ENCODE measurements at regions not wholly inside any gene's neighbourhood (a gene's known extent, or its start where the extent isn't known, plus 50 kb on each side); places are given as distances from the start of the nearest gene placed in this dataset.

DNA sequence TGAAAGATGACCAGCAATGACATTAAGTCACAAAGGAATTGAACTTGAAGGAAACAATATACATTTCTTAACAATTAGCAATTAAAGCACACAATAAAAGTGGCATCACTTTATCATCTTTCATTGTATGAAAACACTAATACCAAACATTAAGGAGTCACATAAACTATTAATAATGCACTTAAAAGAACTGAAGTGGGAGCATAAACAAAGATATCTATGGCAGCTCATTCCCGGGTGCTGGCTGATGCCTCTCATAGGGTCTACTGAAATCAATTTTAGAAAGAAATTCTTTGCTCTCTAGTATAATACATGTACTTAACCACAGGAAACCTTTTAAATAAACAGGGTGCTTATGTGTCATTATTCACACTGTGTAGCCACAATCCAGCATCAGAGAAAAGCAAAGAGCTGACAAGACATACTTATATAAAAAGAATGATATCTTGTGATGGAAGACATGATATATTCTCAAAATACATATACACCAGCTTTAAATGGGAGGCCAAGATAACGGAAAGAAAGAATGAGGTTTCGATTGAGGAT lies 1207.8 kb downstream of the EFNB2 start:
- DNase-seq (ENCODE audit: low spot score) = no peak
- in situ Hi-C loops (cut with HindIII; ENCODE audit: low sequenced_read_pairs) = no loop called here

DNA sequence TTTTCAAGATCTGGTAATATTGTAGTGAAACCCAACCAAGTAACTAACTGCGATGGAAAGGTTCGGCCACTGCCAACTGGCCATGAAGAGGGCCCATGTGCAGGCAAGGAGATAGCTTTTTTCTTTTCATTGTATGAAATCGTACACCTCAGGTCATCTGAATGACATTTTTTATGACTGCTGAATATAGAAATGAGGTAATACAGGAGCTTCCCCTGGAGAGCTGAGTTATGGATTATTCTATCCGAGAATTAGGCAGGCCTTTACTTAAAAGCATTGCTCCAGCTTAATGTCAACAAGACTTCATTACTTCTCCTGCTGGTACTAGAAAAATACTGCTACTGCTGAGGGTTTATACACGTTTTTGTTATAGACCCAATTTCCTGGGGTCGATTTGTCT lies 1215.6 kb downstream of the EFNB2 start:
- in situ Hi-C loops (cut with HindIII; ENCODE audit: low sequenced_read_pairs) = no loop called here
- no peak for DNase-seq (ENCODE audit: low spot score)

DNA sequence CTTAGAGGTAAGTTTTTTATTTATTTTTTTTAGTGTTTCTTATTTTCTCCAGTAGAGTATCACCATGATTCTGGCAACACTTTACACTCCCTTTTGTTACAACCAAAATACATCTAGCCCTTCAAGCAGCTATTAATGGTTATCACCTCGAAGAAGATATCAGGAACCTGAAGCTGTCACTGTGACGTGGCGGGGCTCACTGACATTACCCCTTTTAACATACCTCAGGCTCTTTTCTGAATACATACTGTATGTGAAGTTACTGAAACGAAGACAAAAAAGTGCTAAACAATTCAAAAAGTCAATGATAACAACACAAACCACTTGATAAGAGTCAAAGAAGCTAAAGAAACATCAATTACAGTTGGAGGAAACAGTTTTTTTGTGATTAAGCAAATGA lies 1218.7 kb downstream of the EFNB2 start:
- in situ Hi-C loops (cut with HindIII; ENCODE audit: low sequenced_read_pairs) = no loop called here
- no peak for DNase-seq (ENCODE audit: low spot score)

DNA sequence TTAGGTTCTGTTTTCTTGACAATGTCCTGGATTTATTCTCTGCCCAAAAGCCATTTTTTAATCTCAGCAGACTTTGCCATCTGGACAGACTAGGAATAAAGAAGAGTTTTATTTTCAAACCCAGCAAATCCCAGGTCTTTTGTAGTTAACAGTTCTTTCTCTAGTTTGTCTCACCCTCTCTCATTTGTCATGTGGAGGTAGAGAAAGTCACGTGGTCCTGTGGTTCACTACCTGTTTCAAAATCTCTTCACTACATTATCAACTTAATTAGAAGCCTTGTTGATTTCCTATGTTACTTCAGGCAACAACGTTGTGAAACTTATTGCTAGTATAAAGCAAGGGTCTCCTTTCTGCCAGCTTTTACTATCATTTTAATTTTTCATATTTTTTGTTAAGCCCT lies 1222.6 kb downstream of the EFNB2 start:
- no peak for DNase-seq (ENCODE audit: low spot score)
- in situ Hi-C loops (cut with HindIII; ENCODE audit: low sequenced_read_pairs) = no loop called here

DNA sequence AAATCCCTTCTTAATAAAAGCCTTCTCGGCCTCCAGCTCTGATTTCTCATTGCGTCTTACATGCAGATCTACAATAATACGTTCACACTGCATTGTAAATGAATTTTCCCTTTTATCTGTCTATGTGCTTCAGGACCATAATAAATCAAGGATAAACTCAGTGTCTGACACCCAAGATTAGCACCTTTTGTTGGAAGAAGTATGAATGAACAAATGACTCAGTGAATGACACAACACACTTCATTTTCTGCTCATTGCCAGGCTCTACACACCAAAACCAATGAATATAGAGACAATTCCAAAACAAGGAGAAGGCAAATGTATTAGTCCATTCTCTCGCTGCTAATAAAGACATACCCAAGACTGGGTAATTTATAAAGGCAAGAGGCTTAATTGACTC lies 1224.4 kb downstream of the EFNB2 start:
- DNase-seq (ENCODE audit: low spot score) = no peak
- in situ Hi-C loops (cut with HindIII; ENCODE audit: low sequenced_read_pairs) = no loop called here

DNA sequence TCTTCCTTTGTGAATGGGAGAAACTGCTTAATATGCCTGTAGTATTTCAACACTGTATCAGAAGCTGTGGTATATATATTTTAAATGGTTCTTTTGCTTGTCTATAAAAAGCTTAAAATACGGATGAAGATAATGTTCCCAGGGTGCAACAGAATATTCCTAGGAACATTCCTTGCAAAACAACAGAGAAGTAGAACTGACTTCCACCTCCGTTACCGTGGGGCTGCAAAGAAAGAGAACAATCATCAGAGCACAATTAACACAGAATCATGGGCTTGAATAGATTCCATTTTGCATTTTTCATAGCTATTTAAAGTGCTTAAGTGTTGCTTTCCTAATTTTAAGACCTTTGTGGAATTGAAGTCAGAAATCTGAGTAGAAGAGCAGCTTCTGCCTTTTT lies 1227.7 kb downstream of the EFNB2 start:
- DNase-seq (ENCODE audit: low spot score) = no peak
- in situ Hi-C loops (cut with HindIII; ENCODE audit: low sequenced_read_pairs) = no loop called here

DNA sequence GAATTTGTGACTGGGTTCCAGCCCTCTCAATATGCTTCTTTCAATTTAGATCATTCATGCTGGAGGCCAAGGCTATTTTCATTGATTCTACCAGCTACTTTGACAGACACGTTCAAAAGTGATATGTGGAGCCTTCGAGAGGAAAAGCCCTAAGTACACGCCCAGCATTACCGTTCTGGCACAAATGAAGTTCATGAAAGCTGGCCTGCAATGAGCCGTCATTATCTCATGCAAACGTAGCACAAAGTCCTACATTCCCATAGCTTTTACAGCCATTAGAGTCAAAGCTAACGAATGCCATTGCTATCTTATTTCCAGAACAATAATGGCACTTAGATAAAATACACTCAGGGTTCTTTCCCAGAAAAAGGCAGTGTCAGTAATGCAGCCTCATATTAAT lies 1237.6 kb downstream of the EFNB2 start:
- DNase-seq (ENCODE audit: low spot score) = no peak
- in situ Hi-C loops (cut with HindIII; ENCODE audit: low sequenced_read_pairs) = no loop called here

DNA sequence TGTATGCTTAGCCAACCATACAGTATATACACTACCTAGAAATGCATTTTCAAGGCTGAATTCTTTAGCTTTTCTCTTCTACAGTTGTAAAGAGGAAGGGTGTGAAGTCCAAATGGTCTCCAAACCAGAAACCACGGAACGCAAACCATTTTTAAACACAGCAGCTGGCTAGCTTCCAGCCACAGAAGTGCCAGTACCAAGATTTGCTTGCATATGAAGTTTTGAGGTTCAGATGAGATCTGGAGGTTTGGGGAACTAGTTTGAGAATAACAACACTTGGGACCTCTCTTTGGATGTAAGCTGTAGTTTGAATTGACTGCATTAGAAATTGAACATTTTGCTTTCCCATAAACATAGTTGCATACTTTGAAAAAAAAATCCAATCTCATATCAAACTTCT lies 1243.5 kb downstream of the EFNB2 start:
- DNase-seq (ENCODE audit: low spot score) = no peak

DNA sequence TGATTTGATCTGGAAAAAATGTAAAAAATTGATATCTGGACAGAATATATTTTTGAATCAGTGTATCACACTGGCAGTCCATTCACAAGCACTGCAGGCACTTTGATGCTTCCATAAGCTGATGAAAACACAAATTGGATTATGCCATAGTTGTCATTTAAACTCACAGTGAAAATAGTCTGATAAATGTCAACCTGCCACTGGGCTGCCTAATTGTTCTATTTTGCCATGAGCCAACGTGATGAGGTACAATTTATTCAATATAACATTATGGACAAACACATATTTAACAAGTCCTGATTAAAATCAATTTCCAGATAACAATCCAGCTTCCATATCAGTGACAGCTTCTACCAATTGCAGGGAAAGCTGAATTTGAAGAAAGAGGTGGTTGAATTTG lies 1244.9 kb downstream of the EFNB2 start:
- in situ Hi-C loops (cut with HindIII; ENCODE audit: low sequenced_read_pairs) = no loop called here
- no peak for DNase-seq (ENCODE audit: low spot score)

More for the DNA sequence above, 1243.5 kb downstream of the EFNB2 start:
- in situ Hi-C loops (cut with HindIII; ENCODE audit: low sequenced_read_pairs) = no loop called here

DNA sequence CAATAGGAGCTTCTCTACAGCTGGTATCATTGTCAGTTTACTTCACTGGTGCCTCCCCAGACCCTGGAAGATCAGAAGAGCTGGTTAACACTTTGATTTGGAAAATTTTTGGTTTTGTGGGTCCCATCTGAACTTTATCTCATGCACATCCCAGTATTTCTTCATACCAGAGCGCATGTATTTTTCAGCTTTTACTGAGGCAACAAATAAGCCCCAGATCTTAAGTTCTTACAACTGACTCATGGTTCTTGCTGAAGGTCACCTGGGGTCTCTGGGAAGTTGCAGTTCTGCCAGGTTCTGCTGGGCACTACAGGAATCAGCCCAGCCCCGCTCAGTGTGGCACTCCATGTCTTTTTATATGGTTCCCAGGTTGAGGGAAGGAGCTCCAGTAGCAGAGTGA lies 1249.9 kb downstream of the EFNB2 start:
- in situ Hi-C loops (cut with HindIII; ENCODE audit: low sequenced_read_pairs) = no loop called here
- no peak for DNase-seq (ENCODE audit: low spot score)

DNA sequence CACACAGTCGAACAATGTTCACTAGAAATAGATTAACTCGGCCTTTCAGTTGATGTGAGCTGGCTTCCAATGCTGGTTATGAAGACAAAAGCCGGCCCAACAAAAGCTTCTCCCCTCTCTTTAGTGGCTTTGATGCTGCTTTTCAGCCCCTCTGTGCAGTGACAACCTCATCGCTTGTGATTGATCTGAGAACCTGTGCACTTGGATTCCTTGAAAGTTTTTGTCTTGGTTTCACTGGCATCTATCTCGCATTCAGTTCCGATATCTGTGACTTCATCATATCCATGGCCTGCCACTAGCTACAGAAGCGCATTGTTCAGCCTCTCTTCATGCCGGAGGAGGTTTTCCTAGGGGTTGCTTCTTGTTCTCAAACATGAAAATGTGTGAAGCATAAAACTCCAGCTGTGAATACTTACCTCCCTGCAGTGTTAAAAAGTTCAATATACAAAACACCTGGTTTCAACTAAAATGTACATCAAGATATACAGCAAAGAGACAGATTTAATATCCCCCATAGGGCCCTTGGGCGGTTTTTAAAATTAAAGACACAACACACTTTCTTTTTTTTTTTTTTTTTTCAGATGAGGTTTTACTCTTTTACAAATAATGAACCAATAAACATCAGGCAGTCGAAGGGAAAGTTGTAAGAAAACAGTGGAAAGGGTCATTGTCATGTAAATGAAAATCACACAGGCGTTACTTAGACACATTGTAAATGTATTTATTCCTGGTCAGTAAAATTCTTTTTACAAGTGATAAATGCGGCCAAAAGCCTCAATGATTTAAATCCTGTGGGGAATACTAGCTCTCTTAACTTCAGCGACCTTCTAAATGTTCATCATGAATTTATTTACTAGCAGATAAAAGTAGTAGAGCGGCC lies 1252.8 kb downstream of the EFNB2 start:
- DNase-seq (ENCODE audit: low spot score) = no peak
- in situ Hi-C loops (cut with HindIII; ENCODE audit: low sequenced_read_pairs) = no loop called here

DNA sequence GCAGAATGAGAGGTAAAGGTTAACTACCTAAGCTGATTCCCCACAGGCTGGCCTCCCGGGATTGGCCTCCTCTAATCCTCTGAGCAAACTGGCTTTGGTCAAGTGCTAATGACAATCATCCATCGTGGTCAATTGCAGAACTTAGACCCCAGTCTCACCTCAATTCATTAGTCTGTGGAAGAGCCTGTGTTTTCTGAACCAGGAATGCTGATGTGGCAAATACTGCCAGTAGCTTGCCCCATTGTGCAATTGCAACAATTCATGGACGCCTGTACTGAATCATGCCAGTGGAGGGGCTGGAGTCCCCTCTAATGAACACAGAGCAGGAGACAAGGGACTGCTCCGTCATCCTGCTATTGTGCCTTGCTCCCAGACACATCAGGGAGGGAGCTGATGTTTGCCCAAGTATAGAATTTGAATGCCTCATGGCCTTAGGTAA lies 1256.5 kb downstream of the EFNB2 start:
- DNase-seq (ENCODE audit: low spot score) = no peak
- in situ Hi-C loops (cut with HindIII; ENCODE audit: low sequenced_read_pairs) = no loop called here

DNA sequence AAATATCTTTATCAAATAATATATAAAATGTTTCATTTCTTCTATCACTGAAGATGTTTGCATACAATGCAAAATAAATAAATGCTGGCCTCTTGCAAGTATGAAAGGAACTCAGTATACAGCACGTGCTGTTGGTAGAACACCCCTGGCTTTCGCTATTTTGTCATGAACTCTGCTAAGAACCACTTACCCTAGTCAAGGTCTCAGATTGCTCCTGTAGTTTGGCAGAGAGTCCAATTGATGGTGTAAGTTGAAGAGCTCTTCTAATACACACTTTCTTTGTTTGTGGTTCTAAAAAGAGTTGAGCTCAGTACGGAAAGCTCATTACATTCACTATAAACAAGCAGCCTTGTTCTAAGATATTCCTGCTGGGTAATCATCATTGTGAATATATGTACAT lies 1258.9 kb downstream of the EFNB2 start:
- in situ Hi-C loops (cut with HindIII; ENCODE audit: low sequenced_read_pairs) = no loop called here
- DNase-seq (ENCODE audit: low spot score) = no peak

DNA sequence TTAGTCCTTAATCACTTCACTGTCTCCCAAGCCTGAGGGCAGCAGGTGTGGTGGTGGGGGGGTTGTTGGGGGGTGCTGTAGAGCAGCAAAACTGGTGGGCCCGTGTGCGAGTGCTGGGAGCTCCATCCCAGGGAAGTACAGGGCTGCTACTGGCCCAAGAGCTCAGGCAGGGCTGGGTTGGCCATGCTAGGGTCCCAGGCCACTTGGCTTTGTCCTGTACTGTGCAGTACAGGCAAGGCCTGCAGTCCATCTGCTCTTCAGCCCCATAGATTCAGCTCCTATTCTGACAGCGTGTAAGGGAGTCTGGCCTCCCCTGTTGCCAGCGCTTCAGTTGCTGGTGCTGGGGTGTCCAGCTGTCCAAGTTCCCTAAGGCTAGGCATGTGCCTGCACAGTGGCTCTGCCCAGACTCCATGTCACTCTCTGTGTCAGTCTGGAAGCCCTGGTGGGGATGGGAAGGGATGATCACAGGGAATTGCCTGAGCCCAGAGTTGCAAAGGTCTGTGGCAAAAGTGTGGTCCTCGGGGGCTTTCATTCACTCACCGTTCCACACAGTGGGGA lies 1261.7 kb downstream of the EFNB2 start:
- DNase-seq (ENCODE audit: low spot score) = no peak
- in situ Hi-C loops (cut with HindIII; ENCODE audit: low sequenced_read_pairs) = no loop called here

DNA sequence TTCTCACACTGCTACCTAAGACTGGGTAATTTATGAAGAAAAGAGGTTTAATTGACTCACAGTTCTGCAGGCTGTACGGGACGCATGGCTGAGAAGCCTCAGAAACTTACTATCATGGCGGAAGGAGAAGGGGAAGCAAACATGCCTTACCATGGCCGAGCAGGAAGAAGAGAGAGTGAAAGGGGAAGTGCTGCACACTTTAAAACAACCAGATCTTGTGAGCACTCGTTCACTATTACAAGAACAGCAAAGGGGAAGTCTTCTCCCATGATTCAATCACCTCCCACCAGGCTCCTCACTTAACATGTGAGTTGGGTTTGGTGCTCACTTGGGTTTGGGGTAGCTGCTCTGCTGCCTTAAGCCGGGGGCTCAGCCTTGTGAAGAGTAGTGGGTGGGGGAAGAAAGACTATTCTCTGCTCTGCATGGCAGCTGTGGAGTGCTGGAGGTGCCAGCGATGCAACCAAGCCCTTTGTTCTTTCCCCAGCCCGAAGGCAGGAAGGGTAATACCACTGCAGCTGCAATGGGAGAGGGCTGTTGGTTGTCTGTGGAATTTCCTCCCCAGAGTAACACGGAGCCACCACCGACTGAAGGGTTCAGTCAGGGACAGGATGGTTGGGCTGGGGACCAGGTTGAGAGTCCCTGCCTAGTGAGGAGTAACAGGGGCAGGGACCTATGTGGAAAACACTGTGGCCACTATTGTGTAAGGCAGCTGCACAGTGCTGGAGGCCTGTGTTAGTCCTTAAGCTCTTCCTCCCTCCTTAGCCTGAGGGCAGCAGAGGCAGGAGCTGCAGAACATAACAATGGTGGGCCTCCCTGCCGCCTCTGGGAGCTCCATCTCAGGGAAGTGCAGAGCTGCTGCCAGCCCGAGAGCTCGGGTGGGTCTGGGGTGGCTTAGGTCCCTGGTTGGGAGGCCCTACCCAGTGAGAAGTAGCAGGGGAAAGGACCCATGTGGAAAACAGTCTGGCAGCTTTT lies 1262.5 kb downstream of the EFNB2 start:
- no peak for DNase-seq (ENCODE audit: low spot score)
- in situ Hi-C loops (cut with HindIII; ENCODE audit: low sequenced_read_pairs) = no loop called here

DNA sequence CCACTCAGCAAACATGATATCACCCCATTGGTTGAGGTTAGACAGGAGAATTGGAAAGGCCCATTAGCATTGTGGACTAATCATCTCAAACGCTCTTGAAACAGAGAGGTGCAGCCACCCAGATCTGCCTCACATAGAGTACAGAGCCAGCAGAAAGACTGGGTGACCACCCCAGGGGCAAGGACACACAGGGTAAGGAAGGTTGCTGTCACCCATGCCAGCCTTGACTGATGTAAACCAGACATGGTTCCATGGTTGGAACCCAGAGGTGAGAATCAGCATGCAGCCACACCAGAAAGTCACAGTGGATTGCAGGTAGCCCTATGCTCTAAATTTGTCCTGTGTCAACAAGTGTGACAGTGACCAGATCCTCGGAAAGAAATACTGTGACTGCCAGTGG lies 1268.8 kb downstream of the EFNB2 start:
- in situ Hi-C loops (cut with HindIII; ENCODE audit: low sequenced_read_pairs) = no loop called here
- DNase-seq (ENCODE audit: low spot score) = no peak

DNA sequence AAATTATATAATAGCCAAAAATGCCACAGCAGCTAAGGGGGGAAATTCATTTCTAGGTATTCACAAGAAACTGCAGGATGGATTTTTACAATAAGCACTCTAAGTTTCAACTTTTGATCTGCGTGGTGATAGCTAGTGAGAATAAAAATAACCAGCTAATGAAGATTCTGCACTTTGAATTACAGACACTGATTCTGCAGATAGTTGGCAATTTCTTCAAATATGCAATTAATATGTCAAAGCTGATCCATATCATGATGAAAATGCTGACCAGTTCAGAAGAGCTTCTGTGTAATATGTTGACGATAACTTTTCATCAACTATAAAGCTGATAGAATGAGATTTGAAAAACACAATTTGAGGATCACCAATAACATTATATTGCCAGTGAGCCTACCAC lies 1272.9 kb downstream of the EFNB2 start:
- DNase-seq (ENCODE audit: low spot score) = no peak
- in situ Hi-C loops (cut with HindIII; ENCODE audit: low sequenced_read_pairs) = no loop called here

DNA sequence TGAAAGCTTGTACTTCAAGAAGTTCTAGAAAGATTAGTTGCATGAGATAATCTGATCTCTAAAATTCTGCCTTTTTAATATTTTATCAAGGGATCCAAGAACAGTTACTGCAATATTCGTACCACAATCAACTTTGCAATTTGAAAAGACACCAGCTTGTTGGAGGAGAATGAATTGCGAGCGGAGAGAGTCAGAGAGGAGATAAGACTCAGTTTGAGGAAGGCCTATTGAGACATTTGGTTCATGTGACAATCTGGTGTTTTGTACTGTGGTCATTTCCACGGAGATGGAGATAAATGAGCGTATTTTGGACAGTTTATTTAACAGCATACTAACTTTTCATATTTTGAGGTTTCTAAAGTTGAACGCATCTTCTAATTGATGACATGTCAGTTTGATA lies 1276.0 kb downstream of the EFNB2 start:
- no peak for DNase-seq (ENCODE audit: low spot score)
- in situ Hi-C loops (cut with HindIII; ENCODE audit: low sequenced_read_pairs) = no loop called here

DNA sequence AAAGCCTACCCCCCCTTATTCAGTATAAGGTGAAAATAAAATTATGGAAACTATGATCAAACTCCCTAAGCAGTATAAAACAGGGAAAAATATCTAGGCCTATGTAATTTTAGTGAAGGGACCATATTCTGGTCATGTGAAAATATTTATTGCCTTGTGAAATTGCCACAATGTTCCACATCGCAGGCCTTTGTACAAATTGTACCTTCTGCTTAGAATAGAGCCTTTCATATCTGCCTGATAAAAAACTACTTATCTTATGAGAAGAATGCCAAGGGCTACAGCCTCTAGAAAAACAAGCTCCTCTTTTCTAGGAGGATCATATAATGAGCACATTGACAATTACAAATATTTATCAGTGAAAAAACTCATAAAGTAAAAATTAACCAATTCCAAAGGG lies 1280.0 kb downstream of the EFNB2 start:
- DNase-seq (ENCODE audit: low spot score) = no peak
- in situ Hi-C loops (cut with HindIII; ENCODE audit: low sequenced_read_pairs) = no loop called here

DNA sequence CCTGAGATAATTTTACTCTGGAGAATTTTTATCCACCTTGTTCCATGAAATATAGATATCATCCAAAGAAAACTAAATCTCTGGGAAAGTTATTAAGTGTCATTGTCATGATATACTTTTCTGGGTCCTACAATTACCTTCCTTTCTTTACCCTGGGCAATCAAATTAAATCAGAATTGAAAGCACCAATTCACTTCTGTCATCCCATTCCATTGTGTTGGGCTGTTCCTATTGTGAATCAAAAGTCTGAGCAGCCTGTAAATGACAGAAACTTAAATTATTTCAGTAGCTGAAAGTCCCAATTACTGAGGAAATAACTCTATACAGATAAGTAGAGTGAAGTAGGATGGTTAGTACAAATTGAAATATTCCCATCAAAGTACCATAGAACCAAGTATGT lies 1284.2 kb downstream of the EFNB2 start:
- DNase-seq (ENCODE audit: low spot score) = no peak
- in situ Hi-C loops (cut with HindIII; ENCODE audit: low sequenced_read_pairs) = no loop called here
